SK-N-SH (cell line): ENCODE measurements at regions not wholly inside any gene's neighbourhood (a gene's known extent, or its start where the extent isn't known, plus 50 kb on each side); places are given as distances from the start of the nearest gene placed in this dataset.
A peak's percentile ranks its signal among the peaks of the same experiment; 100 is the strongest.

Experiments used
- CTCF ChIA-PET: fragments of 300-600, 350-600 bp; formaldehyde crosslinking; extraction: SDS; loops from one replicate; lab custom pipeline; 2021; lab: Yijun Ruan, JAX
- POLR2A ChIA-PET: fragments of 350-600 bp; sonication (Branson Sonifier 250); formaldehyde crosslinking; extraction: SDS; loops from one replicate; lab custom pipeline; 2020; ENCODE audit warnings: antibody characterized with exemption, inconsistent platforms; lab: Yijun Ruan, JAX
- DNase-seq: peaks from one replicate; pipeline ENCODE4 v3.0.0; 2012
- H2AFZ ChIP-seq: fragments of 200-600 bp; sonication (generic); 2 replicates; pipeline ENCODE4 v1.8.1; 2016; ENCODE audit warnings: antibody characterized with exemption, mild to moderate bottlenecking, low read depth
- H3F3A ChIP-seq: fragments of 200-600 bp; sonication (generic); replicated peaks from 2 replicates; pipeline ENCODE3; 2016; ENCODE audit warnings: antibody characterized with exemption, mild to moderate bottlenecking; ENCODE audit not compliant: insufficient read depth
- H3K27ac ChIP-seq, 2 experiments: fragments of 200-500 bp in 1 of 2; fragments of 200-600 bp in 1 of 2; sonication (Bioruptor generic) in 1 of 2; sonication (generic), shearing (Covaris generic) in 1 of 2; 2 replicates each; pipeline versions ENCODE4 v1.5.1 to v1.6.1; 2014 to 2016; ENCODE audit warnings: low read depth in 2 of 2, inconsistent platforms in 1 of 2, low read length in 1 of 2, mild to moderate bottlenecking in 1 of 2, mixed read lengths in 1 of 2
- H3K27me3 ChIP-seq: fragments of 200-600 bp; sonication (generic), shearing (Covaris generic); 2 replicates; pipeline ENCODE4 v1.6.1; 2016; ENCODE audit warnings: mixed run types; ENCODE audit not compliant: insufficient read depth
- H3K36me3 ChIP-seq, 2 experiments: fragments of 200-500 bp in 1 of 2; fragments of 200-600 bp in 1 of 2; sonication (Bioruptor generic) in 1 of 2; sonication (generic) in 1 of 2; replicated peaks in 1 of 2; 2 replicates each; pipeline versions ENCODE3 to v1.5.1; 2014 to 2016; ENCODE audit warnings: low read length in 1 of 2, mild to moderate bottlenecking in 1 of 2; ENCODE audit not compliant: insufficient read depth in 2 of 2, control insufficient read depth in 1 of 2
- H3K4me1 ChIP-seq, 2 experiments: fragments of 200-500 bp in 1 of 2; fragments of 200-600 bp in 1 of 2; sonication (Bioruptor generic) in 1 of 2; sonication (generic), shearing (Covaris generic) in 1 of 2; 2 replicates each; pipeline versions ENCODE4 v1.5.1 to v1.6.1; 2014 to 2016; ENCODE audit warnings: low read depth in 1 of 2, low read length in 1 of 2, mixed run types in 1 of 2; ENCODE audit not compliant: insufficient read depth in 2 of 2, control insufficient read depth in 1 of 2
- H3K4me2 ChIP-seq: fragments of 200-600 bp; sonication (generic), shearing (Covaris generic); 2 replicates; pipeline ENCODE4 v1.6.1; 2017; ENCODE audit warnings: mixed run types
- H3K4me3 ChIP-seq, 2 experiments: fragments of 200-500 bp in 1 of 2; fragments of 200-600 bp in 1 of 2; sonication (Bioruptor generic) in 1 of 2; sonication (generic), shearing (Covaris generic) in 1 of 2; 2 replicates each; pipeline versions ENCODE4 v1.5.1 to v1.8.1; 2014 to 2016; ENCODE audit warnings: low read depth in 2 of 2, inconsistent platforms in 1 of 2, low read length in 1 of 2, mild to moderate bottlenecking in 1 of 2, mixed read lengths in 1 of 2, moderate library complexity in 1 of 2
- H3K79me2 ChIP-seq: fragments of 200-600 bp; sonication (generic); 2 replicates; pipeline ENCODE4 v1.8.1; 2017; ENCODE audit warnings: mild to moderate bottlenecking; ENCODE audit not compliant: insufficient read depth
- H3K9ac ChIP-seq: fragments of 200-600 bp; sonication (generic); 2 replicates; pipeline ENCODE4 v1.6.1; 2017; ENCODE audit warnings: mixed run types
- H3K9me2 ChIP-seq: fragments of 200-600 bp; sonication (generic); 2 replicates; pipeline ENCODE4 v1.6.1; 2017; ENCODE audit warnings: mixed run types
- H3K9me3 ChIP-seq: fragments of 200-600 bp; sonication (generic); 2 replicates; pipeline ENCODE4 v1.6.1; 2017; ENCODE audit warnings: mixed run types, mild to moderate bottlenecking, moderate library complexity
- H4K20me1 ChIP-seq: fragments of 200-600 bp; sonication (generic); 2 replicates; pipeline ENCODE4 v1.6.1; 2017; ENCODE audit warnings: mild to moderate bottlenecking, mixed run types; ENCODE audit not compliant: insufficient read depth
- CHD2 ChIP-seq: fragments of 150-350 bp; IDR thresholded peaks from 2 replicates; pipeline ENCODE4 v1.6.1; 2018; ENCODE audit warnings: low read length; ENCODE audit not compliant: partially characterized antibody
- ELF1 ChIP-seq: IDR thresholded peaks from 2 replicates; pipeline ENCODE4 v1.4.0; 2012
- EP300 ChIP-seq, 2 experiments: IDR thresholded peaks; 2 replicates each; pipeline versions ENCODE4 v1.4.0 to v1.6.1; 2012; ENCODE audit warnings: borderline replicate concordance in 1 of 2, low read depth in 1 of 2, low read length in 1 of 2
- EZH2phosphoT487 ChIP-seq: fragments of 200-600 bp; sonication (generic); IDR thresholded peaks from 2 replicates; pipeline ENCODE4 v1.6.1; 2017; ENCODE audit warnings: low read depth, mixed run types, mild to moderate bottlenecking, antibody characterized with exemption, moderate library complexity, borderline replicate concordance
- FOSL2 ChIP-seq: IDR thresholded peaks from 2 replicates; pipeline ENCODE4 v1.4.0; 2012; ENCODE audit warnings: low read depth, mild to moderate bottlenecking, moderate library complexity, borderline replicate concordance
- FOXJ3 ChIP-seq: sonication (generic); formaldehyde crosslinking; IDR thresholded peaks from 2 replicates; pipeline ENCODE4 v1.5.1; 2020; ENCODE audit warnings: mild to moderate bottlenecking, missing genetic modification reagents
- GABPA ChIP-seq: IDR thresholded peaks from 2 replicates; pipeline ENCODE4 v1.4.0; 2012; ENCODE audit warnings: low read depth, mild to moderate bottlenecking
- GATA2 ChIP-seq: sonication (generic); formaldehyde crosslinking; IDR thresholded peaks from 2 replicates; pipeline ENCODE4 v1.5.0; 2020; ENCODE audit warnings: mild to moderate bottlenecking, missing genetic modification reagents
- MXI1 ChIP-seq: IDR thresholded peaks from 2 replicates; pipeline ENCODE4 v1.6.1; 2012; ENCODE audit warnings: mild to moderate bottlenecking, low read depth, low read length, improper control_type of control experiment
- NRF1 ChIP-seq: IDR thresholded peaks from 2 replicates; pipeline ENCODE4 v1.6.1; 2012; ENCODE audit warnings: low read depth, mild to moderate bottlenecking, low read length
- PBX3 ChIP-seq: IDR thresholded peaks from 2 replicates; pipeline ENCODE4; 2012
- RAD21 ChIP-seq: IDR thresholded peaks from 2 replicates; pipeline ENCODE4 v1.6.1; 2012; ENCODE audit warnings: mild to moderate bottlenecking, low read length
- RCOR1 ChIP-seq: fragments of 150-350 bp; IDR thresholded peaks from 2 replicates; pipeline ENCODE4 v1.6.1; 2017; ENCODE audit warnings: antibody characterized with exemption, low read length
- RFX5 ChIP-seq: IDR thresholded peaks from 2 replicates; pipeline ENCODE4 v1.6.1; 2012; ENCODE audit warnings: mild to moderate bottlenecking, improper control_type of control experiment, low read length
- RXRA ChIP-seq: IDR thresholded peaks from 2 replicates; pipeline ENCODE4 v1.4.0; 2012; ENCODE audit warnings: low read depth, mild to moderate bottlenecking, borderline replicate concordance
- SMC3 ChIP-seq: IDR thresholded peaks from 2 replicates; pipeline ENCODE4 v1.6.1; 2012; ENCODE audit warnings: low read depth, low read length, improper control_type of control experiment
- TAF1 ChIP-seq: IDR thresholded peaks from 2 replicates; pipeline ENCODE4 v1.6.1; 2012; ENCODE audit warnings: low read depth, mild to moderate bottlenecking, low read length, moderate library complexity, borderline replicate concordance
- TEAD4 ChIP-seq: IDR thresholded peaks from 2 replicates; pipeline ENCODE4 v1.4.0; 2012; ENCODE audit warnings: mild to moderate bottlenecking, borderline replicate concordance; ENCODE audit not compliant: insufficient read depth
- USF1 ChIP-seq: IDR thresholded peaks from 2 replicates; pipeline ENCODE4 v1.4.0; 2012; ENCODE audit warnings: low read depth, borderline replicate concordance
- YY1 ChIP-seq: IDR thresholded peaks from 2 replicates; pipeline ENCODE4 v1.4.0; 2012; ENCODE audit warnings: low read depth, mild to moderate bottlenecking
- ZBTB33 ChIP-seq: IDR thresholded peaks from 2 replicates; pipeline ENCODE4 v1.4.0; 2012; ENCODE audit warnings: low read depth, borderline replicate concordance
- WGBS: methylation state at CpG from one replicate; pipeline ENCODE4 v1.1.6; 2017; ENCODE audit warnings: low lambda C conversion rate; 5-methylcytosine and 5-hydroxymethylcytosine counted together

- 86% methylated on average over 7 of the region's 7 CpGs for WGBS
- H3K4me1 ChIP-seq = peaks cover 0 to 4% of the 10 kb centered on the region in 2 experiments; a peak in 2 of 4 replicates
- POLR2A ChIA-PET = no interaction called here
- no peak overlapping the region for H3K27ac ChIP-seq
- no peaks in the 10 kb centered on the region for H3K27me3 ChIP-seq
- H3F3A ChIP-seq = no peaks in the 10 kb centered on the region
- no peaks in the 10 kb centered on the region for H3K79me2 ChIP-seq
- no peak overlapping the region for H3K4me3 ChIP-seq
- 0 out of 2 replicates have a peak overlapping the region, but pooled peaks have one; percentile 42 for H2AFZ ChIP-seq
- H3K9me3 ChIP-seq = no peaks in the 10 kb centered on the region
- H3K4me2 ChIP-seq = no peak overlapping the region
- no peak for DNase-seq
- TF ChIP-seq USF1 = no peak
- no peak for TF ChIP-seq FOSL2
- no peak for TF ChIP-seq YY1
- TF ChIP-seq TEAD4 = no peak
- no peak for TF ChIP-seq SMC3
- no peak for TF ChIP-seq MXI1
- TF ChIP-seq EZH2phosphoT487 = no peak
- no peak for TF ChIP-seq GABPA
- no peak for TF ChIP-seq EP300 (IDR thresholded peaks at IDR 0.05; ENCODE audit: borderline replicate concordance in 1 of 2, low read depth in 1 of 2, low read length in 1 of 2)
- TF ChIP-seq TAF1 = no peak
- no peak for TF ChIP-seq NRF1
- no peak for TF ChIP-seq RFX5
- H4K20me1 ChIP-seq = no peaks in the 10 kb centered on the region
- CTCF ChIA-PET = no interaction called here
- no peak overlapping the region for H3K9ac ChIP-seq
- H3K36me3 ChIP-seq = no peaks in the 10 kb centered on the region
- H3K9me2 ChIP-seq = no peaks in the 10 kb centered on the region
Observed at GRCh38 chr9:13786131-13786530, 506.6 kb upstream of the MPDZ start.

GRCh38 chr9:13779106-13779505 is 499.6 kb upstream of the MPDZ start:
- Histone ChIP-seq H2AFZ (no peak overlapping the region), H3K9me2 (no peaks in the 10 kb centered on the region)

More at GRCh38 chr9:13779106-13779505, 499.6 kb upstream of the MPDZ start:
- H3K79me2 ChIP-seq = no peaks in the 10 kb centered on the region
- no peaks in the 10 kb centered on the region for H3K9me3 ChIP-seq
- H3K36me3 ChIP-seq = no peaks in the 10 kb centered on the region
- H3K4me1 ChIP-seq = no peaks in the 10 kb centered on the region
- no peaks in the 10 kb centered on the region for H4K20me1 ChIP-seq
- H3K27ac ChIP-seq = no peak overlapping the region
- H3K4me2 ChIP-seq = no peak overlapping the region
- H3K9ac ChIP-seq = no peak overlapping the region
- no peaks in the 10 kb centered on the region for H3K27me3 ChIP-seq
- ChIA-PET POLR2A (no interaction called here), CTCF (interaction anchor here (1.0 kb wide), 1 partner anchor 11 kb away, joined by 3 read pairs; no protein-coding TSS in a partner anchor)
- no peak for DNase-seq
- no peak for TF ChIP-seq FOXJ3 (CRISPR knock-in tag)
- TF ChIP-seq FOSL2 = no peak
- TF ChIP-seq RXRA = no peak
- no peak for TF ChIP-seq RAD21
- no peak for TF ChIP-seq TAF1
- TF ChIP-seq TEAD4 = no peak
- TF ChIP-seq GATA2 (CRISPR knock-in tag) = no peak
- TF ChIP-seq EZH2phosphoT487 = no peak
- no peak for TF ChIP-seq GABPA
- TF ChIP-seq RFX5 = no peak
- TF ChIP-seq ZBTB33 = no peak
- no peak for TF ChIP-seq MXI1
- no peak for TF ChIP-seq CHD2
- TF ChIP-seq RCOR1 = no peak
- TF ChIP-seq ELF1 = no peak
- TF ChIP-seq PBX3 = no peak
- no peak for TF ChIP-seq EP300 (IDR thresholded peaks at IDR 0.05; ENCODE audit: borderline replicate concordance in 1 of 2, low read depth in 1 of 2, low read length in 1 of 2)
- TF ChIP-seq NRF1 = no peak
- 85% methylated on average over 5 of the region's 5 CpGs for WGBS
- H3F3A ChIP-seq = no peaks in the 10 kb centered on the region
- no peak overlapping the region for H3K4me3 ChIP-seq
